Tibial nerve (tissue), 3 donors: ENCODE measurements at regions not wholly inside any gene's neighbourhood (a gene's known extent, or its start where the extent isn't known, plus 50 kb on each side); places are given as distances from the start of the nearest gene placed in this dataset.

Source experiments
- POLR2A ChIP-seq, 2 donors: fragments of 450-650 bp; IDR thresholded peaks; one replicate each; pipeline ENCODE4 v1.6.1; 2017; ENCODE audit warnings: antibody characterized with exemption in 2 of 2, mild to moderate bottlenecking in 2 of 2, moderate library complexity in 2 of 2
- TF ChIP-seq, protein P1 (sequence below), 5 experiments: fragments of 200-600 bp in 3 of 5; fragments of 450-650 bp in 2 of 5; sonication (generic) in 3 of 5; IDR thresholded peaks; one replicate each; pipeline ENCODE4 v1.5.1; 2016 to 2019; ENCODE audit warnings: antibody characterized with exemption in 5 of 5, mild to moderate bottlenecking in 3 of 5, moderate library complexity in 2 of 5

DNA sequence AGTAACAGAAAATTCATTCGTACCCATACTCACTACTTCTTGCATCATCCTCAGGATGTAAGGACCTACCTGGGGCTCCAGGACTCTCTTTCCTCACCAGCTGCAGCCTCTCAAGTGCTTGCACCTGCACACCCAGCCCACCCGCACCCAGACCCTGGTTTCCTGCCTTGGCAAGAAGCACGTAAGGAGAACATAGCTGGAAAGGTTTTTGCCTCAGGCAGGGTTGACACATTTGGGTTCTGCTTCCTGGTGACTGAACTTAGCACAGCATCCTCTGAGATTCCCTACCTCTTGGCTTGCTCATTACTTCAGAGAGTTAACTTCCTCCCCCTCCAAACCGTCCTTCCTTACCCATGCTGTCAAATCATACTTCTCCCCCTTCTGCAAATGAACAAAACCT lies 556.9 kb downstream of the CD83 start:
- TF ChIP-seq, protein P1, sequence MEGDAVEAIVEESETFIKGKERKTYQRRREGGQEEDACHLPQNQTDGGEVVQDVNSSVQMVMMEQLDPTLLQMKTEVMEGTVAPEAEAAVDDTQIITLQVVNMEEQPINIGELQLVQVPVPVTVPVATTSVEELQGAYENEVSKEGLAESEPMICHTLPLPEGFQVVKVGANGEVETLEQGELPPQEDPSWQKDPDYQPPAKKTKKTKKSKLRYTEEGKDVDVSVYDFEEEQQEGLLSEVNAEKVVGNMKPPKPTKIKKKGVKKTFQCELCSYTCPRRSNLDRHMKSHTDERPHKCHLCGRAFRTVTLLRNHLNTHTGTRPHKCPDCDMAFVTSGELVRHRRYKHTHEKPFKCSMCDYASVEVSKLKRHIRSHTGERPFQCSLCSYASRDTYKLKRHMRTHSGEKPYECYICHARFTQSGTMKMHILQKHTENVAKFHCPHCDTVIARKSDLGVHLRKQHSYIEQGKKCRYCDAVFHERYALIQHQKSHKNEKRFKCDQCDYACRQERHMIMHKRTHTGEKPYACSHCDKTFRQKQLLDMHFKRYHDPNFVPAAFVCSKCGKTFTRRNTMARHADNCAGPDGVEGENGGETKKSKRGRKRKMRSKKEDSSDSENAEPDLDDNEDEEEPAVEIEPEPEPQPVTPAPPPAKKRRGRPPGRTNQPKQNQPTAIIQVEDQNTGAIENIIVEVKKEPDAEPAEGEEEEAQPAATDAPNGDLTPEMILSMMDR (IDR thresholded peaks at IDR 0.05) = no peak
- TF ChIP-seq POLR2A (IDR thresholded peaks at IDR 0.05) = no peak
